Bronchial epithelial cell (primary cell): ENCODE measurements at regions not wholly inside any gene's neighbourhood (a gene's known extent, or its start where the extent isn't known, plus 50 kb on each side); places are given as distances from the start of the nearest gene placed in this dataset.

ENCODE experiments used
- DNase-seq: peaks from one replicate; pipeline ENCODE4 v3.0.0-alpha.2; 2010; ENCODE audit warnings: low read depth
- FAIRE-seq: peaks from 2 replicates; lab custom pipeline; 2011; peaks lifted over from hg19 to GRCh38; lab: Jason Lieb, UNC
- H3K27me3 ChIP-seq: 2 replicates; pipeline ENCODE4 v1.5.1; 2011; ENCODE audit warnings: low read length; ENCODE audit not compliant: control insufficient read depth, insufficient read depth
- H3K36me3 ChIP-seq: 2 replicates; pipeline ENCODE4 v1.5.1; 2011; ENCODE audit warnings: low read length; ENCODE audit not compliant: control insufficient read depth, insufficient read depth
- H3K4me3 ChIP-seq: 2 replicates; pipeline ENCODE4 v1.5.1; 2011; ENCODE audit warnings: mild to moderate bottlenecking, low read depth, low read length, control low read depth
- CTCF ChIP-seq: IDR thresholded peaks from 2 replicates; pipeline ENCODE4 v1.5.1; 2011; ENCODE audit warnings: mild to moderate bottlenecking, moderate library complexity, low read length, control low read depth, inconsistent platforms; ENCODE audit not compliant: insufficient read depth, severe bottlenecking

GRCh38 chr3:195008816-195009215, 262.1 kb downstream of the XXYLT1 start:
- Histone ChIP-seq H3K36me3 (no peaks in the 10 kb centered on the region), H3K4me3 (no peak overlapping the region), H3K27me3 (no peaks in the 10 kb centered on the region)
- DNase-seq (no peak), FAIRE-seq (no peak)
- TF ChIP-seq CTCF = no peak

- Histone ChIP-seq H3K4me3 (no peak overlapping the region), H3K36me3 (no peaks in the 10 kb centered on the region), H3K27me3 (no peaks in the 10 kb centered on the region)
- no peak for TF ChIP-seq CTCF
- DNase-seq = no peak
- no peak for FAIRE-seq
Observed at GRCh38 chr3:195009616-195010015, 261.3 kb downstream of the XXYLT1 start.

- Histone ChIP-seq H3K27me3 (no peaks in the 10 kb centered on the region), H3K36me3 (no peaks in the 10 kb centered on the region), H3K4me3 (no peak overlapping the region)
- FAIRE-seq (no peak), DNase-seq (no peak)
- TF ChIP-seq CTCF = no peak
Observed at GRCh38 chr3:195010551-195011100, 260.3 kb downstream of the XXYLT1 start.

- H3K36me3 ChIP-seq = no peaks in the 10 kb centered on the region
- H3K4me3 ChIP-seq = no peak overlapping the region
- FAIRE-seq = no peak
- TF ChIP-seq CTCF = no peak
- no peak for DNase-seq
- no peaks in the 10 kb centered on the region for H3K27me3 ChIP-seq
Observed at GRCh38 chr3:195011231-195011834, 259.6 kb downstream of the XXYLT1 start.

GRCh38 chr3:195012100-195012499, 258.9 kb downstream of the XXYLT1 start:
- no peak for DNase-seq
- no peak for FAIRE-seq

More at GRCh38 chr3:195012100-195012499, 258.9 kb downstream of the XXYLT1 start:
- TF ChIP-seq CTCF = no peak
- Histone ChIP-seq H3K4me3 (no peak overlapping the region), H3K27me3 (no peaks in the 10 kb centered on the region), H3K36me3 (no peaks in the 10 kb centered on the region)
